ENCODE measurements at regions not wholly inside any gene's neighbourhood (a gene's known extent, or its start where the extent isn't known, plus 50 kb on each side); places are given as distances from the start of the nearest gene placed in this dataset.

DNA sequence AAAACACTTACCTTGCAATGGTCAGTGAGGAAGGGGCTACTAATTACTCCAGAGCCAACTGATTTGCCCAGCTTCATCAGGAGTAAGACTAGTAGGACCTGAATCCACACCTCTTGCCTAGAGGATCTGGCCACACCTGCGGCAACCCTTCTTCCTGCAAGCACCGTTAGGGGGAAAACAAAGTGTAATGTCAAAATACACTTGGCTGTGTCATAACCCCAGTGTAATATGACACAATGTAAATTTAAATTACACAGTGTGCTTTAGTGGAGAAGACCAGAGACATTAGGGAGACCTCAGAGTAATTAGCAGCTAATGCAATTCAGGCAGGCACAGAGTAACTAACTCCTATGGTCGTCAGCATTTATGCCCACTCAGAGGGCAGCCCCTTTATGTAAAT lies 308.5 kb upstream of the ARRDC4 start:
- DNase-seq (ENCODE audit: low spot score): no peak

DNA sequence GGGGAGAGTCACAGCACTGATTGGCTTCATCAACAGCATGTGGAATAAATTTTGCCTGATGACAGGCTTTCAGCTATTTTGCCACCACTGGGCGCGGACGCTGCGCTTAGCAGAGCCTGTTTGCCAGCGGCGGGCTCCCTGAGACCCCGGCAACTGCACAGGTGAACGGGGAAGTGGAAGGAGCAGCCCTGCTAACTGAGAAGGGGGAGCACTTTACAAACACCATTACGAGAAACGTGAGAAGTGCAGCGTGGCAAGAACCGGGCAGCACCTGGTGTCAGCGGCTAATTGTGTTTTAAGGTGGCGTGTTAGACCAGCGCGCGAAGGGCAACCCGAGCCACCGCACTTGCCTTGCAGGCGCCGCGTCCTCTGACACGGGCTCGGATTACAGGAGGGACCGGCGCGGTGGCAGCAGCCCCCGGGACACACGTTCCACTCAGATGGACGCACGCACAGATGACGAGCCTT lies 307.8 kb upstream of the ARRDC4 start:
- DNase-seq (ENCODE audit: low spot score): no peak
- in situ Hi-C loops (cut with HindIII; ENCODE audit: low sequenced_read_pairs): no loop called here

More for the DNA sequence above, 308.5 kb upstream of the ARRDC4 start:
- in situ Hi-C loops (cut with HindIII; ENCODE audit: low sequenced_read_pairs): no loop called here

- in situ Hi-C loops (cut with HindIII; ENCODE audit: low sequenced_read_pairs): no loop called here
- DNase-seq (ENCODE audit: low spot score): no peak
Observed at GRCh38 chr15:97653896-97654295, 306.6 kb upstream of the ARRDC4 start.

DNA sequence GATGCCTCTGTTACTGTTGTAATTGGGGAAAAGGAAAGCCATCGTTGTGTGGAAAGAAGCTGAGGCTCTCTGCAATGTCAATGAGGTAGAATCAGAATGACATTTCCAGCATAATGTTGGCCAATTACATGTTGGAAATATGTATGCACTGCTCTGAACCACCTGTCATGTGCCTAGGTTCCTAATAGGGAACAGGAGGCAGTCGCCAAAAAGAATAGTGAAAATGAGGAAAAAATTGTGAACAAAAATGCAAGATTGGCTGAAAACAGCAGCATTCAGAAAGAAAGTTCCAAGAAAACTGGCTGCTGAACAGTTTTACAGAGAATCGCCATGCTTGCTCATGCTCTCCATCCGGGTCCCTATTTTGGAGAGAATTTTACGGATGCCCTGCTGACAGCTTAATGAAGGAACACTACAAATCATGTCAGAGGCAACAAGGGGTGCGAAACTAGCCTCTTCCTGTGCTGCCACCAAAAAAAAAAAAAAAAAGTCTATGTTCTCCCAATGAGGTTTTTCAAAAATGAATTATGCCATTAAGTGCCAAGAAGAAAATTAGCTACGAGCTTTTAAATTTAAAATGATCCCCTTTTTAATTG lies 305.9 kb upstream of the ARRDC4 start:
- in situ Hi-C loops (cut with HindIII; ENCODE audit: low sequenced_read_pairs): no loop called here
- no peak for DNase-seq (ENCODE audit: low spot score)

- in situ Hi-C loops (cut with HindIII; ENCODE audit: low sequenced_read_pairs): no loop called here
- DNase-seq (ENCODE audit: low spot score): no peak
Observed at GRCh38 chr15:97661796-97662195, 298.7 kb upstream of the ARRDC4 start.

- in situ Hi-C loops (cut with HindIII; ENCODE audit: low sequenced_read_pairs): no loop called here
- no peak for DNase-seq (ENCODE audit: low spot score)
Observed at GRCh38 chr15:97672586-97672985, 287.9 kb upstream of the ARRDC4 start.

DNA sequence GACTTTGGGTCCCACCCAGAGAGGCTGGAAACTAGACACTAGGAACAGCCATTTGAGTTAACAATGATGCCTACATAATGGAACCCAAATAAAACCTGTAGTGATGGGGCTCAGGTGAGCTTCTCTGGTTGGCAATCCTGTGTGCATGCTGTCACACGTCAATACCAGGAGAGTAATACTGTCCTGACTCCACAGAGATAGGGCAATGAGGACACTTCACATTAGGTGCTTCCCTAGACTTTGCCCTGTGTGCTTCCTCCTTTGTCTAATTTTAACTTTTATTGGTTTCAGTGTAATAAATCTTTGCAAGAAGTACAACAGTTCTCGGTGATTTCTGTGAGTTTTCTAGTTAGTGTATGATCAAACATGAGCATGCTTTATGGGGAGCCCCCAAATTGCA lies 281.8 kb upstream of the ARRDC4 start:
- DNase-seq (ENCODE audit: low spot score): no peak
- in situ Hi-C loops (cut with HindIII; ENCODE audit: low sequenced_read_pairs): no loop called here

DNA sequence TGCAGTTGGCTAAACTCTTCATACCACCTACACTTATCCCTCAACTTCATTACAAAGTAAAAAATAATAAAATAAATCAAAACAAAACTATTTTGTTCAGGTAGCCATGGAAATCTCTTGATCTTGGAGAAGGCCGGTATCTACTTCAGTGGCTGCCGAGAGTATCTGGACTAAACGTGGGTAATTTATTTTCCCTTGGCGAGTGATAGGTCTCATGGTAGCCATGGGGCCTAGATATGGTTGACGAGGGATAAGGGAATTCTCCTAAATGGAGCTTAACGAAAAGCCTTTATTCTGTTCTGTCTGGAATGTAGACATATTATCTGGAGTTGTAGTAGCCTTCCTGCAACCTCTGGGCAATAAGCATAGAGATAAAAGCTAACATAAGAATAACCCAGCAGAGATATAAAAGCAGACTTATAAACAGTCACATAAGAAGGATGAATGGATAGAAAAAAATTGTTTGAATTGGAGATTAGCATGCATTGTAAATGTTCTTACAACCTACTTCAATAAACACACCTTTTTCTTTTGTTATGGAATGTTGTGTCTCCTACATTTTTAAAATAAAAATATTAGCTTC lies 281.3 kb upstream of the ARRDC4 start:
- DNase-seq (ENCODE audit: low spot score): no peak

GRCh38 chr15:97680606-97681220 lies 279.8 kb upstream of the ARRDC4 start:
- DNase-seq (ENCODE audit: low spot score): no peak
- in situ Hi-C loops (cut with HindIII; ENCODE audit: low sequenced_read_pairs): no loop called here

More for the DNA sequence above, 281.3 kb upstream of the ARRDC4 start:
- in situ Hi-C loops (cut with HindIII; ENCODE audit: low sequenced_read_pairs): no loop called here

GRCh38 chr15:97683831-97684230 lies 276.7 kb upstream of the ARRDC4 start:
- in situ Hi-C loops (cut with HindIII; ENCODE audit: low sequenced_read_pairs): no loop called here
- no peak for DNase-seq (ENCODE audit: low spot score)

DNA sequence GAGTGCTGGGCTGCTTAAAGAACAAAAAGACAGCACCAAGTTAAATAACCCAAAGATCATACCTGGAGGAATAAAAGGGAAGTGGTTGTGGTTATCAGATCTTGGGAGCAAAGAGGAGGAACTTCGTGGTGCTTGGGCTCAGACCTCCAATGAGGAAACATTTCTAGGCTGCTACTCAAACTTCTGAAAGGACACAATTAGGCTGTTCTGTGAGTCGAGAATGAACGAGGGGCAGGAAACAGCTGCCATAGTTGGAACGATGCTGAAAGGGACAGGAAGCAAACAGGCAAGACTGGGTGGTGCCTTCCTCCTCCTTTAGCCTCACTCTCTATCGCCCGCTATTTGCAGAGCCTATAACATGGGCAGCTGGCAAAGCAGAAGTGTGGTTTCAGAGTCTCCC lies 276.3 kb upstream of the ARRDC4 start:
- in situ Hi-C loops (cut with HindIII; ENCODE audit: low sequenced_read_pairs): no loop called here
- DNase-seq (ENCODE audit: low spot score): no peak

GRCh38 chr15:97686324-97686723 lies 274.2 kb upstream of the ARRDC4 start:
- DNase-seq (ENCODE audit: low spot score): no peak
- in situ Hi-C loops (cut with HindIII; ENCODE audit: low sequenced_read_pairs): no loop called here

- in situ Hi-C loops (cut with HindIII; ENCODE audit: low sequenced_read_pairs): no loop called here
- no peak for DNase-seq (ENCODE audit: low spot score)
Observed at GRCh38 chr15:97687654-97688053, 272.8 kb upstream of the ARRDC4 start.

DNA sequence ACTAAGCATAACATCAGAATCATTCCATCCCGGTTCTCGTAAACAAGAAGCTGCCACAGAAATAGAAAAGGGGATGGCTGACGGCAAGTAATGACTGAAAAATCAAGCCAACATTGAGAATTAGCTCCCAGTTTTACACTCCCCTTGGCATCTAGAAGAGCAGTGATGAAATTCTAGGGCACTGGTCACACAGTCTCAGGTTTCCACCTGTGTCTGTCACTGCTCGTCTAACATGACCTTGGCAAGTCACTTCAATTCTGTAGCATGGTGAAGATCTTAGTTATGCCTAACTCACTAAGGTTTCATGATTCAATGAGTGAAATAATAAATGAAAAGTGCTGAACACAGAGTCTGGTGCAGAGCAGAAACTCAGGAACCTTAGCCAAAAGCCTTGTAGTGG lies 272.3 kb upstream of the ARRDC4 start:
- in situ Hi-C loops (cut with HindIII; ENCODE audit: low sequenced_read_pairs): no loop called here
- no peak for DNase-seq (ENCODE audit: low spot score)

- no peak for DNase-seq (ENCODE audit: low spot score)
- in situ Hi-C loops (cut with HindIII; ENCODE audit: low sequenced_read_pairs): no loop called here
Observed at GRCh38 chr15:97688886-97689285, 271.6 kb upstream of the ARRDC4 start.

GRCh38 chr15:97691078-97691477 lies 269.4 kb upstream of the ARRDC4 start:
- in situ Hi-C loops (cut with HindIII; ENCODE audit: low sequenced_read_pairs): no loop called here
- no peak for DNase-seq (ENCODE audit: low spot score)

DNA sequence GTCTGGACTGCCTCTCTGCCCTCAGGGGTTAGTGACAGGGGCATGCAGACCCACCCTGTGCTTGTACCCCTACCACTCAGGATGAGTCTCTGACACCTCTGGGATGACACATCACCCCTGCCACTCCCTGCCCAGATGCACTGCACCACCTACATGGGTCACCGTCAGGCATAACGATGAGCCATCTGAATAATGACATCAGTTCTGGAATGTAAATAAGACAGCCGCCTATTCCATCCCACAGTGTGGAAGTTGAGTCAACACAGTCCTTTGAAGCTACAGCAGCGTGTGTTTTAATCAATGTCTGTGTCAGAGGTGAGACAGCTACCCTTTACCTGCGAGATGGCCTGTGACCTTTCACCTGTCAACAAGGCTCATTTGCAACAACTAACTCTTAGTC lies 268.7 kb upstream of the ARRDC4 start:
- no peak for DNase-seq (ENCODE audit: low spot score)
- in situ Hi-C loops (cut with HindIII; ENCODE audit: low sequenced_read_pairs): no loop called here

- in situ Hi-C loops (cut with HindIII; ENCODE audit: low sequenced_read_pairs): no loop called here
- DNase-seq (ENCODE audit: low spot score): no peak
Observed at GRCh38 chr15:97692301-97693015, 268.0 kb upstream of the ARRDC4 start.

DNA sequence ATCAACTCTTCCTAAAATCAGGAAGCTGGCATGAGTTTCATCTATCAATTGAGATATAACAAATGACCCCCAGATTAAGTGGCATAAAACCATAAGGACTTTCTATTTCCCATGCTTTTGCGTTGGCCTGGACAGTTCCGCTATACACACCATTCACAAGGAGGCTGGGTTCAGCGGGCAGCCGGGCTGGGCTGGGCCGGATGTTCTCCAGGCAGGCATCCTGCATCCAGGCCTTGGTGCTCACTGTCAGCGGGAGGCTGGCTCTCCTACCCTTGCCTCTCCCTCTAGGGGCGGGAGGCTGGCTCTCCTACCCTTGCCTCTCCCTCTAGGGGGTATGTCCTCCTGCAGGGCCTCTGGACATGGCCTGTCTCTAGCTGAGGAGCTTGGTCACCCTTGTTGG lies 266.0 kb upstream of the ARRDC4 start:
- DNase-seq (ENCODE audit: low spot score): no peak

DNA sequence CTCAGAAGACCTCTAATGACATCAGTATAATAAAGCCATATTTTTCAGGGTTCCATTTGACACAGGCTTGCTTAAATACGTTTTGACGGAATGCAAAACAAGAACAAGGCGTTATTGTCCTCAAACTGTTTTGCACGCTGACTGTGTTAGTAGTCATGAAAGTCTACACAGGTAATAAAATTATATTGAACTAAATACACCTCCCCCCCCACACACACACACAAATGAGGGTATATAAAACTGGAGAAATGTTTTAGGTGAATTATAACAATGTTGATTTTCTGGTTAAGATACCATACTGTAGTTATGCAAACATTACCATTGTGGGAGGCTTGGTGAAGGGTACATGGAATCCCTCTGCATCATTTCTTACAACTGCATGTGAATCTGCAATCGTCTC lies 257.1 kb upstream of the ARRDC4 start:
- in situ Hi-C loops (cut with HindIII; ENCODE audit: low sequenced_read_pairs): no loop called here
- DNase-seq (ENCODE audit: low spot score): no peak

More for the DNA sequence above, 266.0 kb upstream of the ARRDC4 start:
- in situ Hi-C loops (cut with HindIII; ENCODE audit: low sequenced_read_pairs): no loop called here
